ENCODE measurements at regions not wholly inside any gene's neighbourhood (a gene's known extent, or its start where the extent isn't known, plus 50 kb on each side); places are given as distances from the start of the nearest gene placed in this dataset.

DNA sequence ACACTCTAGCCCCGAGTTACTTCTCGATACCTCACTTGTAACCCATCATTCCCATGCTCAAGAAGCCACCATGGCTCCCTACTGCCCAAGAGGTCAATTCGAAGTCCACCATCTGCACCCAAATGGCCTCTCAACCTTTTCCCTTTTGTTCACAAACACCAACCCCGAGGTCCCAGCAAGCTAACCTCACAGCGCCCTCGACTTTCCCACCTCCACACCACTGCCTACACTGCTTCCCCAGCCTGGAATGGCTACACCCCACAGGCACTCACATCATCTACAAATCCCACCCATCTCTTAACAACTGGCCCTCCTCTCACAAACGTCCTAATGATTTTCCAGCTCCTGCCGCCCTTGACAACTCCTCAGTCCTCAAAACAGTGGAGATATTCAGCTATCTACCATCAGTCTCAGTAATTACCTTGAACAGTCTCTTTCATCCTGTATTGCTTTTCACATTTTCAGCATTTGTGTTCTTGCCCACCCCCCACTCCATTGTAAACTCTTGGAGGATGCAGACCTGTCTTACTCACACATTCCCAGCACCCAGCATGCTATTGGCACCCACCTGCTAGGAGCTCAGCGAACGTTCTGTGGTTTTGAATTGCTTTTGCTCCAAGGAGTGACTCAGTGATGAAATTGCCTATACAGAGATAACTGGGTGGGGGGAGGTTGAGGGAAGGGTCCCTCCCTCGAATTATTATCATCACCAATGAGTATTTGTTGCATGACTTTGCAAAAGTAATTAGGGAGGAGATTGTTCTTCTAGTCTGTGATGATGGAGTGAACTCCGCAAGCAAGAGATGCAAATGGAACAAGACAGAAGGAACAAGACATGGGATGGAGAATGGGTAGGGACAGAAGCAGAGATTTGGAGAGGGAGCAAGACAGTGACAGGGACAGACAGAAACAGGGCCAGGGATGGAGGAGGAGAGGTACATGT, 106.8 kb downstream of the CYP26B1 start:
- no peak for TF ChIP-seq CTCF (IDR thresholded peaks at IDR 0.05; ENCODE audit: insufficient read depth, low read length, poor library complexity, severe bottlenecking)
- Histone ChIP-seq H3K36me3 (ENCODE audit: control insufficient read depth, insufficient read depth, low read length) (no peaks in the 10 kb centered on the region), H3K27me3 (ENCODE audit: control insufficient read depth, insufficient read depth, low read length) (peaks cover 2% of the 10 kb centered on the region), H3K4me3 (ENCODE audit: low read depth, low read length) (no peak overlapping the region)
- DNase-seq (ENCODE audit: low read depth) = no peak

GRCh38 chr2:72038524-72038923, 109.1 kb downstream of the CYP26B1 start:
- H3K4me3 ChIP-seq (ENCODE audit: low read depth, low read length) = no peak overlapping the region
- TF ChIP-seq CTCF (IDR thresholded peaks at IDR 0.05; ENCODE audit: insufficient read depth, low read length, poor library complexity, severe bottlenecking) = no peak
- peaks cover 2% of the 10 kb centered on the region for H3K27me3 ChIP-seq (ENCODE audit: control insufficient read depth, insufficient read depth, low read length)
- H3K36me3 ChIP-seq (ENCODE audit: control insufficient read depth, insufficient read depth, low read length) = no peaks in the 10 kb centered on the region
- no peak for DNase-seq (ENCODE audit: low read depth)

- Histone ChIP-seq H3K4me3 (ENCODE audit: low read depth, low read length) (no peak overlapping the region), H3K27me3 (ENCODE audit: control insufficient read depth, insufficient read depth, low read length) (peaks cover 2% of the 10 kb centered on the region), H3K36me3 (ENCODE audit: control insufficient read depth, insufficient read depth, low read length) (no peaks in the 10 kb centered on the region)
- DNase-seq (ENCODE audit: low read depth) = no peak
- TF ChIP-seq CTCF (IDR thresholded peaks at IDR 0.05; ENCODE audit: insufficient read depth, low read length, poor library complexity, severe bottlenecking) = no peak
Observed at GRCh38 chr2:72037261-72037666, 110.4 kb downstream of the CYP26B1 start.

- no peak for DNase-seq (ENCODE audit: low read depth)
- Histone ChIP-seq H3K4me3 (ENCODE audit: low read depth, low read length) (no peak overlapping the region), H3K27me3 (ENCODE audit: control insufficient read depth, insufficient read depth, low read length) (peaks cover 2% of the 10 kb centered on the region), H3K36me3 (ENCODE audit: control insufficient read depth, insufficient read depth, low read length) (no peaks in the 10 kb centered on the region)
- TF ChIP-seq CTCF (IDR thresholded peaks at IDR 0.05; ENCODE audit: insufficient read depth, low read length, poor library complexity, severe bottlenecking) = no peak
Observed at GRCh38 chr2:72036595-72036994, 111.1 kb downstream of the CYP26B1 start.

- DNase-seq (ENCODE audit: low read depth) = no peak
- no peaks in the 10 kb centered on the region for H3K36me3 ChIP-seq (ENCODE audit: control insufficient read depth, insufficient read depth, low read length)
- no peak overlapping the region for H3K4me3 ChIP-seq (ENCODE audit: low read depth, low read length)
- TF ChIP-seq CTCF (IDR thresholded peaks at IDR 0.05; ENCODE audit: insufficient read depth, low read length, poor library complexity, severe bottlenecking) = no peak
- H3K27me3 ChIP-seq (ENCODE audit: control insufficient read depth, insufficient read depth, low read length) = peaks cover 2% of the 10 kb centered on the region
Observed at GRCh38 chr2:72036173-72036545, 111.5 kb downstream of the CYP26B1 start.
